RWPE2 (cell line): ENCODE measurements at regions not wholly inside any gene's neighbourhood (a gene's known extent, or its start where the extent isn't known, plus 50 kb on each side); places are given as distances from the start of the nearest gene placed in this dataset.

ENCODE experiments used
- ATAC-seq: fragments of 200-7000 bp; cut with Tn5 transposase; 3 replicates; pipeline ENCODE4 v1.9.1; 2021; ENCODE audit warnings: low read depth
- DNase-seq: peaks from one replicate; pipeline ENCODE4 v3.0.0-alpha.2; 2020; ENCODE audit warnings: low spot score
- H3K27ac ChIP-seq: fragments of 450-650 bp; 2 replicates; pipeline ENCODE4 v1.5.1; 2017; ENCODE audit warnings: mild to moderate bottlenecking; ENCODE audit not compliant: poor library complexity, severe bottlenecking
- H3K27me3 ChIP-seq: fragments of 250-450 bp; sonication (Bioruptor Pico); 2 replicates; pipeline ENCODE4 v1.5.1; 2021; ENCODE audit warnings: mild to moderate bottlenecking, moderate library complexity; ENCODE audit not compliant: insufficient read depth, poor library complexity, severe bottlenecking
- H3K36me3 ChIP-seq: fragments of 250-450 bp; sonication (Bioruptor Pico); 2 replicates; pipeline ENCODE4 v1.5.1; 2020; ENCODE audit warnings: low read depth, mild to moderate bottlenecking, moderate library complexity
- H3K4me1 ChIP-seq: fragments of 250-450 bp; sonication (Bioruptor Pico); 2 replicates; pipeline ENCODE4 v1.5.1; 2021; ENCODE audit warnings: mild to moderate bottlenecking, moderate library complexity; ENCODE audit not compliant: insufficient read depth, poor library complexity, severe bottlenecking
- H3K4me3 ChIP-seq: fragments of 250-450 bp; sonication (Bioruptor Pico); 2 replicates; pipeline ENCODE4 v1.5.1; 2021; ENCODE audit warnings: mild to moderate bottlenecking, moderate library complexity; ENCODE audit not compliant: severe bottlenecking
- H3K9me3 ChIP-seq: fragments of 250-450 bp; sonication (Bioruptor Pico); 2 replicates; pipeline ENCODE4 v1.5.1; 2021; ENCODE audit warnings: mild to moderate bottlenecking, moderate library complexity; ENCODE audit not compliant: severe bottlenecking
- TF ChIP-seq, protein P1 (sequence below): fragments of 450-650 bp; IDR thresholded peaks from one replicate; pipeline ENCODE4 v1.5.1; 2017; ENCODE audit warnings: mild to moderate bottlenecking, moderate library complexity; ENCODE audit not compliant: poor library complexity, severe bottlenecking

DNA sequence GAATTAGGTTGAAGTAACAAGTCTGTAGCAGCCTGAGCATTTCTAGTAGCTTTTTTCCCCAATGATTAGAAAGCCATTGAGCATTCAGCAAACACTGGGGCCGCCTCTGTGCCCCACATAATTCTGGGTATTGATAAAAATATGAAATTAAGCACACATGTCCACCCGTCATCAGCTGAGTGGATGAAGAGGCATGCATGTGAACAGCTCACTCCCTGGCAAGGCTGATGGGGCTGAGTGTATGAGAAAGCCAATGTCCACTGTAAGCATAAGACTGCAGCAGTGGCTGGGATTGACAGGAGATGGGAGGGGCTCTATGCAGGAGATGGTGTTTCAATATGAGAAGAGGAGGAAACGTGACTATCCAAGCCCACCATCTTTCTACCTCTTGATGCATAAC, 124.4 kb upstream of the KLHL29 start:
- DNase-seq: no peak
- H3K4me1 ChIP-seq: no peaks in the 10 kb centered on the region
- no peak for ATAC-seq
- no peak overlapping the region for H3K4me3 ChIP-seq
- no peaks in the 10 kb centered on the region for H3K27me3 ChIP-seq
- H3K9me3 ChIP-seq: peaks cover 1% of the 10 kb centered on the region
- H3K36me3 ChIP-seq: no peaks in the 10 kb centered on the region
- H3K27ac ChIP-seq: no peak overlapping the region
- TF ChIP-seq, protein P1, sequence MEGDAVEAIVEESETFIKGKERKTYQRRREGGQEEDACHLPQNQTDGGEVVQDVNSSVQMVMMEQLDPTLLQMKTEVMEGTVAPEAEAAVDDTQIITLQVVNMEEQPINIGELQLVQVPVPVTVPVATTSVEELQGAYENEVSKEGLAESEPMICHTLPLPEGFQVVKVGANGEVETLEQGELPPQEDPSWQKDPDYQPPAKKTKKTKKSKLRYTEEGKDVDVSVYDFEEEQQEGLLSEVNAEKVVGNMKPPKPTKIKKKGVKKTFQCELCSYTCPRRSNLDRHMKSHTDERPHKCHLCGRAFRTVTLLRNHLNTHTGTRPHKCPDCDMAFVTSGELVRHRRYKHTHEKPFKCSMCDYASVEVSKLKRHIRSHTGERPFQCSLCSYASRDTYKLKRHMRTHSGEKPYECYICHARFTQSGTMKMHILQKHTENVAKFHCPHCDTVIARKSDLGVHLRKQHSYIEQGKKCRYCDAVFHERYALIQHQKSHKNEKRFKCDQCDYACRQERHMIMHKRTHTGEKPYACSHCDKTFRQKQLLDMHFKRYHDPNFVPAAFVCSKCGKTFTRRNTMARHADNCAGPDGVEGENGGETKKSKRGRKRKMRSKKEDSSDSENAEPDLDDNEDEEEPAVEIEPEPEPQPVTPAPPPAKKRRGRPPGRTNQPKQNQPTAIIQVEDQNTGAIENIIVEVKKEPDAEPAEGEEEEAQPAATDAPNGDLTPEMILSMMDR: no peak

DNA sequence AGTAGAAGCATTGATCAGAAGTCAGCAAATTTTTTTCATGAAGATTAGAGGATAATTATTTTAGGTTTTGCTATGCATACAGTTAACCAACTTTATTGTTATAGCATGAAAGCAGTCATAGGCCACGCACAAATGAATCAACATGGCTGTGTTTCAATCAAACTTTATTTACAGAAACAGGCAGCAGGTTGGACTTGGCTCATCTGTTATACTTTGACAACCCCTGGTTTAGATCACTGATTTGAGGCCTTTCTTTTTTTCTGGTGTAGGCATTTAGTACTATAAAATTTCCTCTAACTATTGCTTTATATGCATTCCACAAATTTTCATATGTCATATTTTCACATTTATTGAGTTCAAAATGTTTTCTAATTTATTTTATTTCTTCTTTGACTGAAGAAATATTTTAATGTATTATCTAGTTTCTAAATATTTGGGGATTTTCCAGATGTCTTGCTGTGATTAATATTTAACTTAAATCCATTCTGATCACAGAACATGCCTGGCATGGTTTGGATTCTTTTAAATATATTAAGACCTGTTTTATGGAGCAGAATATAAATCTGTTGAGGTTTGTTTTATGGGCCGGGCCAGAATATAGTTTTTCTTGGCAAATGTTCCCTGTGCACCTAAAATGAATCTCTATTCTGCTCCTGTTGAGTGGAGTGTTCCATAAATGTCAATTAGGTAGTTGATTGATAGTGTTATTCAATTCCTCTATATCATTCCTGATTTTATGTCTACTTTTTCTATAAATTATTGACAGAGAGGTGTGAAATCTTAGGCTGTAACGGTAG, 116.3 kb upstream of the KLHL29 start:
- Histone ChIP-seq H3K4me3 (no peak overlapping the region), H3K36me3 (no peaks in the 10 kb centered on the region), H3K27ac (no peak overlapping the region), H3K9me3 (no peaks in the 10 kb centered on the region), H3K4me1 (no peaks in the 10 kb centered on the region), H3K27me3 (no peaks in the 10 kb centered on the region)
- DNase-seq (no peak), ATAC-seq (no peak)
- TF ChIP-seq, protein P1: no peak

DNA sequence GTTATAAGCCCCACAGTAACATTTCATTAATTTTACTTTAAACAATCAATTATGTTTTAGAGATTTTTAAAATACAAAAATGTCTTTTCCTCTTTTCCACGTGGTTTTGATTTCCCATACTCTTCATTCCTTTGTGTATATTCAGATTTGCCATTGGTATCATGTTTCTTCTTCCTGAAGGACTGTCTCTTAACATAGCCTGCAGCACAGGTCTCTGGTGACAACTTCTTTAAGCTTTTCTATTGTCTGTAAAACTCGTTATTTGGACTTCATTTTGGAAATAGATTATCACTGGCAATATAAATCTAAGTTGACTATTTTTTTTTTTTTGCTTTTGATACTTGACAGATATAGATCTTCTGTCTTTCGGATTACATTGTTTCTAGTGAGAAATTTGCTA, 115.2 kb upstream of the KLHL29 start:
- no peak overlapping the region for H3K27ac ChIP-seq
- H3K9me3 ChIP-seq: no peaks in the 10 kb centered on the region
- ATAC-seq (no peak), DNase-seq (no peak)
- H3K4me1 ChIP-seq: no peaks in the 10 kb centered on the region
- TF ChIP-seq, protein P1: no peak
- H3K4me3 ChIP-seq: no peak overlapping the region
- H3K36me3 ChIP-seq: no peaks in the 10 kb centered on the region
- no peaks in the 10 kb centered on the region for H3K27me3 ChIP-seq

DNA sequence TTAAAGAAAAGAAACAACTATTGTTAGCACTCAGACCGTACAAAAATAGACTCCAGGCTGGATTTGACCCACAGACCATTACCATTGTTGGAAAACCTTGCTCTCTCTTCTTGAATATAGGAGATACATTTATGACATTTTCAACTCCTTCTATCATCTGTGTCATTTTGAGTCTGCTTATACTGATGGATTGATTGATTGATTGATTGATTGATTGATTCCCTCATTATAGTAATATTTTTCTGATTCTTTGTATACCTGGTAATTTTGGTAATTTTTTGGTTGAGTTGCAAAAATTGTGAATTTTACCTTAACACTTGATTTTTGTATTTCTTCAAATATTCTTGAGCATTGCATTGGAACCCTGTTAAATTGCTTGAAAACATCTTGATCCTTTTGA, 114.2 kb upstream of the KLHL29 start:
- Histone ChIP-seq H3K4me3 (no peak overlapping the region), H3K27me3 (no peaks in the 10 kb centered on the region), H3K36me3 (no peaks in the 10 kb centered on the region), H3K9me3 (no peaks in the 10 kb centered on the region), H3K27ac (no peak overlapping the region), H3K4me1 (no peaks in the 10 kb centered on the region)
- TF ChIP-seq, protein P1: no peak
- DNase-seq: no peak
- no peak for ATAC-seq

DNA sequence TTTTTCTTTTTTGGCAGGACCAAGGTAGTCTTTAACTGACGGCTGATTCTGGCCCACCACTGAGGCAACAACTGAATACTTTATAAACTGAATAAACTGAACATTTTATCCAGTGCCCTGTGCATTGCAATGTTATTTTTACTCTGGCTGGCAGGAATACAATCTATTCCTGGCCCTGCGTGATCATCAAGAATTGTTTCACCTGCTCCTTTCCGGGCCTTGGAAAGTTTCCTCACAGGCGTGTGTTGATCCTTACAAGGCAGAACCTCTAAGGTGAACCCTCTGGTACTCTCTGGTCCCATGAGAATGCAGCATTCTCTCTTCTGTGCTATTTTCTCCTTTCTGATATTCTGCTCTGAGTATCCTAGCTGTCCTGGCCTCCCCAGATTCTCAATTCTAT, 113.7 kb upstream of the KLHL29 start:
- H3K9me3 ChIP-seq: no peaks in the 10 kb centered on the region
- no peaks in the 10 kb centered on the region for H3K4me1 ChIP-seq
- H3K36me3 ChIP-seq: no peaks in the 10 kb centered on the region
- no peak for ATAC-seq
- no peak overlapping the region for H3K4me3 ChIP-seq
- no peak for DNase-seq
- TF ChIP-seq, protein P1: no peak
- no peaks in the 10 kb centered on the region for H3K27me3 ChIP-seq
- no peak overlapping the region for H3K27ac ChIP-seq
